Cardiac fibroblast (primary cell): ENCODE measurements at regions not wholly inside any gene's neighbourhood (a gene's known extent, or its start where the extent isn't known, plus 50 kb on each side); places are given as distances from the start of the nearest gene placed in this dataset.
A peak's percentile ranks its signal among the peaks of the same experiment; 100 is the strongest.

Experiments
- DNase-seq, 2 donors: peaks; one replicate each; pipeline versions ENCODE4 v3.0.0 to v3.0.0-alpha.2; 2010; ENCODE audit warnings: low read depth in 2 of 2
- H3K4me3 ChIP-seq, 2 donors: replicated peaks in 1 of 2; 1 replicate in 1 of 2; 2 replicates in 1 of 2; pipeline ENCODE4 v1.5.1; 2011; ENCODE audit warnings: low read depth in 2 of 2, low read length in 2 of 2, mild to moderate bottlenecking in 2 of 2, moderate library complexity in 1 of 2
- TF ChIP-seq, protein P1 (sequence below): IDR thresholded peaks from one replicate; pipeline ENCODE4 v1.5.1; 2011; ENCODE audit warnings: low read depth, mild to moderate bottlenecking, low read length, inconsistent platforms

DNA sequence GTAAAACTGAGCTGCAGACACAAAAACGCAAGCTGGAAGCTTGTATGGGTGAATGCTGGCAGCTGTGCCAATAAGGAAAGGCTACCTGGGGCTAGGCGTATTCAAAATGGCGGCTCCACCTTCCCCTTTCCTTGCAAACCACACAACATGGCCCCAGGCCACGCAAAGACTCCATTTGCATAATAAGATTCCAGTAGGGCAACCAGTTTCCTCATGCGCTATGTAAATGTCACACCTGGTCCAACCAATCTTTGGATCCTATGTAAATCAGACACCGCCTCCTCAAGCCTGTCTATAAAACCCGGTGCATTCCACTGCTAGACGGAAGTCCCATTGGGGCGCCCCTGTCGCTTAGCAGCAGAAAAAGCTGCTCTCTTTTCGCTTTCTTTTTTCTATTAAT, 505.9 kb upstream of the BTBD3 start:
- TF ChIP-seq, protein P1, sequence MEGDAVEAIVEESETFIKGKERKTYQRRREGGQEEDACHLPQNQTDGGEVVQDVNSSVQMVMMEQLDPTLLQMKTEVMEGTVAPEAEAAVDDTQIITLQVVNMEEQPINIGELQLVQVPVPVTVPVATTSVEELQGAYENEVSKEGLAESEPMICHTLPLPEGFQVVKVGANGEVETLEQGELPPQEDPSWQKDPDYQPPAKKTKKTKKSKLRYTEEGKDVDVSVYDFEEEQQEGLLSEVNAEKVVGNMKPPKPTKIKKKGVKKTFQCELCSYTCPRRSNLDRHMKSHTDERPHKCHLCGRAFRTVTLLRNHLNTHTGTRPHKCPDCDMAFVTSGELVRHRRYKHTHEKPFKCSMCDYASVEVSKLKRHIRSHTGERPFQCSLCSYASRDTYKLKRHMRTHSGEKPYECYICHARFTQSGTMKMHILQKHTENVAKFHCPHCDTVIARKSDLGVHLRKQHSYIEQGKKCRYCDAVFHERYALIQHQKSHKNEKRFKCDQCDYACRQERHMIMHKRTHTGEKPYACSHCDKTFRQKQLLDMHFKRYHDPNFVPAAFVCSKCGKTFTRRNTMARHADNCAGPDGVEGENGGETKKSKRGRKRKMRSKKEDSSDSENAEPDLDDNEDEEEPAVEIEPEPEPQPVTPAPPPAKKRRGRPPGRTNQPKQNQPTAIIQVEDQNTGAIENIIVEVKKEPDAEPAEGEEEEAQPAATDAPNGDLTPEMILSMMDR = no peak
- DNase-seq = no peak
- H3K4me3 ChIP-seq = no peak overlapping the region

DNA sequence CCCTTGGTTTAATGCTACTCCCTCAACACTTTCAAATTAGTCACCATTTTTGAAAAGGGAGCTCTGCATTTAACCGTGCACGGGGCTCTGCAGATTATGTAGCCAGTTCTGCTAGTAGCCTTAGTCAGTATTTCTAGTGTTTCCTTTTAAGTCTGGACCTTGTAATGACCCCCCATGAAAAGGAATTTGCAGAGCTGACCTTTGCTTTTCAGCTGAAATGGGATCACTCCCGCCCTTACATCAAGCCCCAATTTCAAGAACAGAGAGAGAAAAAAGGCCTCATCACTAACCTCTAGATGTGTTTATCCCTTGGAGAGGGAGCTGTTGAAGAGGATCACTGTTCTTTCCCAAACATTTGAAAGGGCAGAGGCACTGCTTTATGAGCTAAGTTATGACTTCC, 490.7 kb upstream of the BTBD3 start:
- no peak overlapping the region for H3K4me3 ChIP-seq
- DNase-seq = no peak
- TF ChIP-seq, protein P1 = no peak

DNA sequence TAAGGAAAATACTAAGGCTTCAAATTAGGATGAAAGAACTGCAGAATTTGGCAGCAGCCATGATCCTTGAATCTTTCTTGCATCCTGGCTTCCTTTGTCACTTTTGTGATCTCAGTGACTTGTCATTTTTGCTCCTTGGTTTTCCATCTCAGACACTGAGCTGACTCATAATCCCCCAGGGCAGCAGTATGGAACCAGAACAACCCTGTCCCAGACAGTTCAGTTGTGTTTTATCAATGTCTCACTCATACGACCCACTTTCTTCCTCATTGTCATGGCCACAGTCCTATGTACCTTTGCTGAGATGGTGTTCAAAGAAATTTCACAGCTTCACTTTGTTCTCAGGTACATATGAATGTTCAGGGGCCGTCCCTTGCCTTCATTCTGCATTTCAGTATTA, 488.5 kb upstream of the BTBD3 start:
- H3K4me3 ChIP-seq = no peak overlapping the region
- TF ChIP-seq, protein P1 = no peak
- DNase-seq = peak in 1 of 2 donors; percentile 13

DNA sequence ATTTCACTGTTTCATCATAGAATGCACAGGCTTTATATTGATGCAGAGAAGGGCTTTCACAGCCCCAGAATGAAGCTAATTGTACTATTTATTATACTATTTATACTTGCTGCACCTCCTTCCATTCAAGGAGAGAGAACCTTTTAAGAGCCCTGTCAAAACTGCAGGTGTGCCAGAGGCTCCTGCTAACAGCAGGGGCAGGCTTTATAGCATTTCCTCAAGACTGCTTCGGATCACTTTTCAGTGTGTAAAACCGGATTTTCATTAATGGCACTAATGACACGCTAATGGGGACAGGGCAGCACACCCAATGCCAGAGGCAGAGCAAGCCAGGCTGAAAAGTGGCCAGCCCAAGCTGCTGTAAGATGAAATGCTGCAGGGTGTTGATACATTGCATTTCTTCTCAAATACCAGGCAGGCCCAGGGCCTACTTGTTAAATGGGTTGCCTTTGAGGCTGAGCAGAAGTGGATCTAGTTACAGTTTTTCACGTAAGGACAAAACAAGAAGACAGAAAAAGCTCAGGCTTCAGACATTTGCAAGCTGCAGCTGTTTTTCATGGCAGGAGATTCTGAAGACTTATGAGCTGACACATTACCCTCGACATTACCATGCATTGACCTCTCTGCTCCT, 487.7 kb upstream of the BTBD3 start:
- DNase-seq = no peak
- H3K4me3 ChIP-seq = no peak overlapping the region
- TF ChIP-seq, protein P1 = no peak

DNA sequence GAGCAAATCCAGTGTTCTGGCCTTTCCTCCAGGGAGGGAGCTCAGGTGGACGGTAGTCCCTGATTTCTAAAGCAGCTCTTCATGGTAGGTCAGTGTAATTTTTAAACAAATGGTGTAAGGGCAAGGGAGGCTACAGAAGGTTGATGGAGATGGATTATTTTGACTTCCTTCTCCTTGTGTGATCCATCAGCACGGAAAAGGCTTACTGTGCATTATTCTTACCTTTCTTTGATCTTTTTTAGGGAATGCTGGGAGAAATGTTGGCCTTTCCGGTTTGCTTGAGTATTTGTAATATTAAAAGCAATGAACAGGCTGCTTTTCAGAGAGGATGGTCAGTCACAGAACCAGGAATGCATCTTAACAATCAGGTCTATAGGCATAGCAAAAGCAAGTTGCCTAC, 487.0 kb upstream of the BTBD3 start:
- DNase-seq = no peak
- TF ChIP-seq, protein P1 = no peak
- H3K4me3 ChIP-seq = no peak overlapping the region

DNA sequence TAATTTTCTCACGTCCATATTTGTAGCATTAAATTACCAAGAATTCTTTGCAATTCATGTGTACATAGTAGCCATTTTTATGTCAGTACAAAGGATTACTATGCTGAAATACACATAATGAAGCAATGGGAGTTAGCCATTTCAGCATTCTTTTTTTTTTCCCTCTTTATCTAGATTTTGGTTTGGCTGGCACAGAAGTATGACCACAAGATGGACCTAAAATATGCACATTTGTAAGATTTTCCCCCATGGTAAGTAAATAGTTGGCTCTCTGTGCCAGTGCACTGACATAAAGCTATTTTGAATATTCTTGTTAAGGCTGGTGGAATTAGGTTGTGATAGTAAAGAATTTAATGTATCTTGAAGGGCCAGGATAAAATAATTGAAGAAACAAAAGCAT, 486.1 kb upstream of the BTBD3 start:
- peak; percentile 51 to 84 for DNase-seq
- TF ChIP-seq, protein P1 = no peak
- no peak overlapping the region for H3K4me3 ChIP-seq

DNA sequence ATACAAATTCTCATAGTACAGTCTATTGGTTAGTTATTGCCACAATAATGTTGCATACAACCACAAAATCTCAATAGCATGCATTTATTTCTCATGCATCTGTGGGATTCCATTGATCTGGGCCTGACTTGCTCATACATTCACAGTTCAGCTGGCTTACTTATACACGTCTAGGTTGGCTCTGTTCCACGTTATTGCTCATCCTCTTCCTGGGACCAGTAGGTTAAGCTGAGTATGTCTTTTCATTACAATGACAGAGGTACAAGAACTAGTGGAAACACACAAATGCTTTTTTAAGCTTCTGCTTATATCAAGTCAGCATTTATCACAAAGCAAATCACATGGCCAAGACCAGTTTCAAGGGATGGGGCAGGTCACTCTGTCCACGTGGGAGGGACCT, 485.3 kb upstream of the BTBD3 start:
- TF ChIP-seq, protein P1 = no peak
- DNase-seq = peak; percentile 59 to 95
- no peak overlapping the region for H3K4me3 ChIP-seq
